ENCODE measurements at regions not wholly inside any gene's neighbourhood (a gene's known extent, or its start where the extent isn't known, plus 50 kb on each side); places are given as distances from the start of the nearest gene placed in this dataset.

GRCh38 chr5:53333160-53333559 is 147.3 kb upstream of the FST start:
- TF ChIP-seq CTCF (IDR thresholded peaks at IDR 0.05): no peak
- TF ChIP-seq POLR2A (IDR thresholded peaks at IDR 0.05): no peak
